GM18868 (cell line): ENCODE measurements at regions not wholly inside any gene's neighbourhood (a gene's known extent, or its start where the extent isn't known, plus 50 kb on each side); places are given as distances from the start of the nearest gene placed in this dataset.
"Not testable (repeated sequence)": the region's sequence is repeated elsewhere in the genome, so short reads cannot be mapped to it uniquely, and the experiment has no call there.

Experiments
- ATAC-seq: cut with Tn5 transposase; IDR thresholded peaks from one replicate; pipeline ENCODE4 v1.9.1; 2021; ENCODE audit warnings: mild to moderate bottlenecking, moderate library complexity; ENCODE audit not compliant: unreplicated experiment

DNA sequence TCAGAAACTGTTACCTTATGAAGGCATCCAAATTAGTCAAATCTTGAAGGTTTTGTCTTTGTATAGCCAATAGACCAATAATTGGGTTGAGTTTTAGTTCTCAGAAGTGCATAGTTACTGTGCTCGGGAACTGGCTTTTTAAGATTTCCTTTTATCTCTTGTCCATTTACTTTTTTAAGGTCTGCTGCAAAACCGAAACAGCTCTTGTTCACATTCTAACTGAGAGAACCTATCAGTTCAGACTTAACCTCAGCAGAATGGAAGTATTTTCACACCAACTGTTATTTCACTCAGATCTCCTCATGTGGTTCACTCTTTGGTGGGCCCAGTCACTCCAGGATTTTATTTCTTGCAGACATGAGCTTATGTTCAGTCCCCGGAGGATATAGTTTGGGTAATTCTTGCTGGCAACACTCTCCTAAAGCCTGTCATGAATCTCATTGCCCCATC lies 55.5 kb downstream of the TPBG start:
- peak; percentile 84 for ATAC-seq

DNA sequence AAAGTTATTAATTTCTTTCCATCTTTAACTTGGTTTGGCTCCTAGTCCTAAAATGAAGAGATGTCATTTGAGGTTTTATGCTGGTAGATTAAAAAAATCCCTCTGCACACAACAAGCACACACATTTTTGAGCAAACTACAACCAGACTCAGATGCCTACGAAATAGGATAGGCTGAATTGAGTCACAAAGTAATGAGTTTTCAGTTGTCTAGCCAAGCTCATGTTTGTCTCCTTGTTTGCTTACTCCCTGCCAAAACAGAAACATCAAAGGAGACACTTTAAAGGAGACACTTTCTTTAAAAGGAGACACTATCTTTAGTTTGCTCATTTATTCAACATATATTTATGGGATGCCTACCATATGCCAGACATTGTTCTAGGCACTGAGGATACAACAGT lies 56.2 kb downstream of the TPBG start:
- peak; percentile 39 for ATAC-seq

DNA sequence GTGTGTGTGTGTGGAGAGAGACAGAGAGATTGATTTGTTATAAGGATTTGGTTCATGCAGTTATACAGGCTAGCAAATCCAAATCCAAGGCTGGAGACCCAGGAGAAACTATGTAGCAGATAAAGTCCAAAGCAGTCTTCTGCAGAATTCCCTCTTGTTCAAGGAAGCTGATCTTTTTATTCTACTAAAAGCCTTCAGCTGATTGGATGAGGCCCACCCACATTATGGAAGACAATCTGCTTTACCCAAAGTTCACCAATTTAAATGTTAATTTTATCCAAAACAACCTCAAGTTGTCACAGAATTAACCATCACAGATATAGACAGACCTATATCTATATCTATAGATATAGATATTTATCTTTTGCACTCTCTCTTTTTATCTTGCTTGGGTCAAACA lies 67.0 kb downstream of the TPBG start:
- ATAC-seq, result no peak

DNA sequence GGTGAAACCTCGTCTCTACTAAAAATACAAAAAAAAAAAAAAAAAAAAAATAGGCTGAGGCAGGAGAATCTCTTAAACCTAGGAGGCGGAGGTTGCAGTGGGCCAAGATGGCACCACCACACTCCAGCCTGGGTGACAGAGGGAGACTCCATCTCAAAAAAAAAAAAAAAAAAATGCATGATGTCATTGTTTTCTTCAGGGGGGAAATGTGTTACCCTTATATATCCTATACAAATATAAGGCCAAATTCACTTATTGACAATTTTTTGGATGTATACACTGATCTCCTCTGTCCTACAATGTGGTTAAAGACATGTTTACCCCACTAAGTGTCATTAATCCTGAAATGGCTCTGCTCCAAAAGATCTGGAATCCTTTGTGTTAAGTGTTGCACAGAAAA lies 73.1 kb downstream of the TPBG start:
- ATAC-seq, result no peak

DNA sequence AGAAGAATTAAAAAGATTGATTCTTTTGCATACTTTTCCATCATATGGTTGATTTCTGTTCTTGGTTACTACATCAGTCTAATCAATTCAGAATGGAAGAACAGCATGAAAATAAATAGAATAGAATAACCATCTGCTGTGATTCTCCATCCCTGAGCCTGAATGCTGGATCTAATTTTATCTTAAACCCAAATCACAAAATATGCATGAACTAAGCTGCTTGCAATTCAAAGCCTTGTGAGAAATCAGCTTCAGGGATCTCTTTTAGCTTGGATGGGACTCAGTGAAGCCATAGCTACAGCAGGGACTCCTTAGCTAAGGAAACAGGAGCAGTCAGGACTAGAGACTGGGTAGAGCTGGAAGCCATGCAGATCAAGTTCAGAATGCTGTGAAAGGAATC lies 74.1 kb downstream of the TPBG start:
- ATAC-seq, result no peak

DNA sequence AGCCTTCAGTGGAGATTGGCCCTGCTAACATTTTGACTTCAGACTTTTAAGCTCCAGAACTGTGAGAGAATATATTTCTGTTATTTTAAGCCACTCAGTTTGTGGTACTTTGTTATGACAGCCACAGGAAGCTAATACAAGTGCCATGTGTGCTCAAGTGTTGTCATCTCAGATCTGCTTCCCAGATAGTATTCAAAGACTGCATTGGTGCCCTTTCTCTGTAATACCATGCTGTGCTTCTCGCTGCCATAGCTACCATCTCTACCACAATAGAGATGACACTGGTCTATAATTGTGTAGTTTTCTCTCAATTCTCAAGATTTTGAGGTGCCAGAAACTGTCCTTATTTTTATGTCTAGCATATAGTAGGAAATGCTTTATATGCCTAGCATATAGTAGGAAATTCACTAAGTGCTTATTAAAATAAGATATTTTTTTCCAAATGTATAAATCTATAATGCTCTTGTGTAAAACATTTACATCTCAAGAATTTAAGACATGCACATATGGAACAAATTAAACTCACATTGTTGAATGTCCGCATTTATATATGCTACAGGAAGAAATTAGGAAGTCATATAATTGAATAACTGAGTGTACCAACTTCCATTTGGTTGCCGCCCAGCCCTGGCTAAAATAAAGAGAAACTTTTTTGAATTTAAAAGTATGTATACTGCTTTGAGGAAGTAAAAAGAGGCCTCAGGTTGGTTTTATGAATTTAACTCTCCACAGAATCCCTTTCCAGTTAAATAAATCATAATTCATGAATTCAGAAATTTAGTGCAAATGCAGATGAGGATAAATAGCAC lies 77.6 kb downstream of the TPBG start:
- no peak for ATAC-seq

DNA sequence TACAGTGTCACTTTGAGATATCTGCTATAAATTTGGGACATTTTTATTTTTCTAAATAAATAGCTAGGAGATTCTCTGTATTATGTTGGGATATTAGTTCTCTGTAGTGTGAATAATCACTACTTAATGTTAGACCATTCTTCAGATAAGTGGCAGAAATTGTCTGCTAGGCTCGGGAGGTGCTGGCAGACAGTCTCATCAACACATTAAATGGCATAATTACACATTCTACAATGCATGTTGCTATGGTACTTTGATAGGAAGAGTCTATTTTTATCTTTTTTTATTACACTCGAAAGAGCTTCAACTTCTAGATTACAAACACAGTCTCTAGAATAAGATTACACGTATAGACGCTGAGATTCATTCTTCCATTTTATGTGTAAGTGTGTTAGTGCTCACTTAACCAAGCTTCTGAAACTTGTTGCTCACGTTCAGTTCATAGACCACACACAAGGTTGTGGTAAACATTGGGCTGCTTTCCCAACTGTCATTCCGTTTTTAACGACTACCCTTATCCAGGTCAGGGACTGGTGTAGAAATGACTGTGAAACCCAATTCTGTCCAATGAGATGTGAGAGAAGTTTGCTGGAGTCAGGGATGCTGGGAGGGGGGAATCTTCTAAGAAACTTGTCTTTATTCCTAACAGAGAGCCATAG lies 78.6 kb downstream of the TPBG start:
- no peak for ATAC-seq

DNA sequence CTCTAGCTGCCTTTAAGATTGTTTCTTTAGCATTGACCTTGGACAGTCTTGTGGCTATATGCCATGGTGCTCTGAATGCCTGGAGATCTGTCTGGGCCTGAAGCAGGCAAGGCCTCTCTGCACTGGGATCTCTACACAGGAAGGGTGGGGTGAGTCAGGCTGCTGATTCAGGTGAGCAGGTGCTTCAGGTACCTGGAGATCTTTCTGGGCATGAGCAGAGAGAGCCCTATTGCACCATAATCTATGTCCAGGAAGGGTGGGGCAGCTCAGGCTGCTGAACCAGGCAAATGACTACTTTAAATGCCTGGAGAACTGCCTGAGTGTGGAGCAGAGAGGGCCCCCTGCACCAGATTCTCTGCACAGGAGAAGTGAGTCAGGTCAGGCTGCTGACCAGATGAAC lies 94.5 kb downstream of the TPBG start:
- ATAC-seq, result no peak

DNA sequence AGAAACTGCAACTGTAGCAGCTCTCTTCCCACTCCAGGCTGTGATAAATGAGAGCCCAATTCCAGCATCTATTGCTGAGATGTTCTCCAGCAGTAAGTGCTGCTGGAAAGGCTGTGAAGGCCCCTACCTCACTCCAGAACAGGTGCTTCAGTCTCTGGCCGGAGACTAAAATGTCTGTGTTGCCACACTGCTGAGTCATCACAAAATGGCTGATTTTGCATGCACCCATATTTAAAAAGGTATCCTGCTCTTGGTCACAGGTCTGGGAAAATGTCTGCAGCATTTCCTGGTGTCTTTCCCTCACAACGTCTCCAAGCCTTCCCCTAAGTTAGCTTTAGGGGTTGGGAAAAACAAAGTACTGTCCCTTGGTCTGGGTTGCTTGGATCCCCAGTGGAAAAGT lies 95.1 kb downstream of the TPBG start:
- no peak for ATAC-seq

DNA sequence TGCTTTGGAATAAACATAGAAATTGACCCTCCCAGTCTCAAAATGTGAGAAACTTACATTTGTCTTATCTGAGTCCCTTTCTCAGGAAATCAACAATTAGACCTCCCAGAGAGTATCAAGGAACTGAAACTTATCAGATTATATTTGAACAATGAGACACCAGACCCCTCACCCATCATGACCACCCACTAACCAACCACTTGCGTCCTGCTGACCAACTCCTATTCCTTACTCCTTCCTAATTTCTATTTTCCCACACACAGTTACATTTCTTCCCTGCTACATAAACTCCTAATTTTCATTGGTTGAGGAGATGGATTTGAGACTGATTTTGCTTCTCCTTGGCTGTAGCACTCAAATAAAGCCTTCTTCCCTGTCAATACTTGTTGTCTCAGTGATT lies 97.9 kb downstream of the TPBG start:
- no peak for ATAC-seq

DNA sequence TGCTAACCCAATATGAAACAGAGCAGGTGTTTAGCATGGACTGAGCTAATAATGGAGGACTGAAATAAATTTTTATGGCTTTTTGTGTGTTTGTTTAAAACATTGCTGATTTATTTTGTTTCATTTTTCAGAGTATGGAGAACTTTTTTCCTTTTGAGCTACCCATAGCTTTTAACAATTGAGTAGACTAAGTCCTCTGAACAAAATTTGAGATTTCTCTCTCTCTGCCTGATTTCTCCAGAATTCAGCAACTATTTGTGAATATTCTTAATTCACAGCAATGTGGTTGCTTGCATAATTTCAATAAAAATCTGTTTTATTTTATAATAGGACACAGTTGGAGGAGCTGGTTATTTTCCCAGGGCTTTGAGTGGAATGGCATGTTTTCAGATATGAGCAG lies 103.7 kb downstream of the TPBG start:
- ATAC-seq, result no peak

DNA sequence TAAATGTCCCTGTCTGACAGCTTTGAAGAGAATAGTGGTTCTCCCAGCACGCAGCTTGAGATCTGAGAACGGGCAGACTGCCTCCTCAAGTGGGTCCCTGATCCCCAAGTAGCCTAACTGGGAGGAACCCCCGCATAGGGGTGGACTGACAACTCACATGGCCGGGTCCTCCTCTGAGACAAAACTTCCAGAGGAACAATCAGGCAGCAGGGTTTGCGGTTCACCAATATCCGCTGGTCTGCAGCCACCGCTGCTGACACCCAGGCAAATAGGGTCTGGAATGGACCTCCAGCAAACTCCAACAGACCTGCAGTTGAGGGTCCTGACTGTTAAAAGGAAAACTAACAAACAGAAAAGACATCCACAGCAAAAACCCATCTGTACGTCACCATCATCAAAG lies 106.5 kb downstream of the TPBG start:
- ATAC-seq, result not testable (repeated sequence)

DNA sequence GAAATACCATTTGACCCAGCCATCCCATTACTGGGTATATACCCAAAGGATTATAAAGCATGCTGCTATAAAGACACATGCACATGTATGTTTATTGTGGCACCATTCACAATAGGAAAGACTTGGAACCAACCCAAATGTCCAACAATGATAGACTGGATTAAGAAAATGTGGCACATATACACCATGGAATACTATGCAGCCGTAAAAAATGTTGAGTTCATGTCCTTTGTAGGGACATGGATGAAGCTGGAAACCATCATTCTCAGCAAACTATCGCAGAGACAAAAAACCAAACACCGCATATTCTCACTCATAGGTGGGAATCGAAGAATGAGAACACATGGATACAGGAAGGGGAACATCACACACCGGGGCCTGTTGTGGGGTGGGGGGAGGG lies 111.5 kb downstream of the TPBG start:
- ATAC-seq, result not testable (repeated sequence)

DNA sequence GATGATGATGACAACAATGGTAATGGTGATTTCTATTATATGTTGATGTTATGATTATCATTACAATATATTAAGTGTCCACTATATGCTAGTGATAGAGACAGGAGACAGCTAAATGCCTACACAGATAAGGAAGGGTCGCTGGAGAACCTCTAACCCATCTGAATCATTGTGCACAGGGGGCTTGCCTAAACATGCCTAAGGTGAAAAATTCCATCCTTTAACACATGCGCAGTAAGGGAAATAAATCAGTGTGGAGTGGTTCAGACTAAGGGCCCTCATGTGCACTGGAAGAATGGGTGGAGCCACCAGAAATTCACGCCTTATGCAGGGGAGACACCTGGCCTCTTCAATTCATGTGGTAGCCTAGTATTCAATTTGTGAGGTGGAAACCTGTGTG lies 120.4 kb downstream of the TPBG start:
- ATAC-seq, result no peak

DNA sequence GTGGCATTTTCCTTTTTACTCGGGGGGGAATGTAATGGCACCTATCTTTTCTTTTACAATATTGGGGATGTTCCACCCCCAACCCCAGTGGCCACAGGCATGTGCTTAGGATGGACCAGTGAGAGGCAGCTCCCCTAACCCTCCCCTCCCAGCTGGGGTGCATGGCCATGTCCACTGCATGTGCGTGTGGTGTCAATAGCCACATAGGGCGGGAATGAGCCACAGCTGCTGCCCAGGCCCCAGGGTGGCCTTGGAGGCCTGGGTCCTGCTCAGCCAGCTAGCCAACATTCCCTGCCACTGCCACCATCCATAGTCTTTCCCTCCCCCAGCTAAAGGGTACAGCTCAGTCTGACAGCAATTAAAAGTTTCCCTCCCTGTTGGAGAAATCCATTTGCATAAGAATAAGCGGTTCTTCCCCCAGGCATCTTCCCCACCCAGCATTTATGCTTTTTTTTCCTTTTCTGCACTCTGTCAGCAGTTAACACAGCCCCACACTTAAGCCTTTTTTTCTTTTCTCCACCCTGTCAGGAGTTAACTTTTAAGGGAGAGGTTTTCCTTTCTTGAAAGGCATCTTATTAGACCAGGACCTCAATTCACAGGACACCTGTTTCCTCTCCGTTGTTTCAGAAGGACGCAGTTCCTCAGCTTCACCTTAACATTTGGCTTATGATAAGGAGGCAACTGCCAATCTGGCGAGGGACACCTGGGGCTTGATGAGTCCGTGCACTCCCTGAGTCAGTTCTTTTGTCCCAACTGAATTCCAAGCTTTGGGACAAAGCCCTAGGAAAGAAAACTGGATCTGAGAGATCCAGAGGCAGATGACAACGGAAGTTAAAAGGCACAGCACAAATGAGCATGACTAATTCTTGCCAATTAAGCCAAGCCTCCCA lies 121.4 kb downstream of the TPBG start:
- ATAC-seq, result no peak

DNA sequence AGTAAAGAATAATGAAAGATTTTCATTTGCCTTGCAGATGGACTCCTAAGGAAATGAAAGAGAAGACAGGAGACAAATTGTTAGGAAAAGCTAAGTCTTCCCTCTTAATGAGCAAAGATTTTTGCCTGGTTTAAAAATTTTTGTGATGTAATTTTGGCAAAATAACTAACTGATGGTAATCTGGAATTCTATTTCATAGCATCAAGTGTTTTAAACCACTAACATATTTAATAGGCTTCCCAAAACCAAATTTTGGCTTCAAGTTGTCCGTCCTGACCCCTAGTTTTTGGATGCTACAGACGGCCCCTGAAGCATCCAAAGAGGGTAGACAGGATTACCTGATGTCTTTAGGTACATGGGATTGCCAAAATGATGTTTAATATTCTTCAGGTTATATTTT lies 124.3 kb downstream of the TPBG start:
- no peak for ATAC-seq

DNA sequence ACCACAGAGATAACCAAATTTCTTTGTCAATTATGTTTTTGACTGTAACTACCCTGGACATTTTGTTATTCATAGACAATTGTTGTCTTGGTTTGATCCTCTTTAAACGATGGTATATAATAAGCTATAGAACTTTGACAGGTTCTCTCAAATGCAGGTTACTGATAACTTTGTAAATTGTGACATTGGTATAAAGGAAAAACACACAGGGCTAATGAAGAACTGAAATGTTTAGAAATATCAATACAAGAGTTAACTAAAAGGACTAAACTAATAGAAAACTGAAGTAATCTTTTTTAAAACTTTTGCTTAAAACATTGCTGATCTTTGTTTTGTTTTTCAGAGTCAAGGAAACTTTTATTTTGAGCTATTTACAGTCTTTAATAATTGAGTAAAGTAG lies 124.8 kb downstream of the TPBG start:
- no peak for ATAC-seq

DNA sequence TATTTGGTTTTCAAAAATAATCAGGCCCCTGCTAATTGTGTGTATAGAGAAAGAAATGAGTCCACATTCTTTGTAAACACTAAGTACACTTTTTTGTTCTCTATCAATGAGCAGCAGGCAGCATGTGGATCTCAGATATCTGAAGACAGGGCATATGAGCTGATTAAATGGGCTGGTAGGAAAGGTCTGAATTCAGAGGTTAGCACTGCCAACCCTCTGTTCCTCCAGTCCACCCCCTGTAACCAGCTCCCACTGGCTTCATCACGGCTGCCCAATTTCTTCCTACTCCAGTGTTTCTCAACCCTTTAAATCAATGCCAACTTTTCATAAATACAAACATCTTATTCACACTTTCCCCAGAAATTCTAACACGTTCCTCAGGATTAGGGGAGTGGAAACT lies 128.5 kb downstream of the TPBG start:
- no peak for ATAC-seq

DNA sequence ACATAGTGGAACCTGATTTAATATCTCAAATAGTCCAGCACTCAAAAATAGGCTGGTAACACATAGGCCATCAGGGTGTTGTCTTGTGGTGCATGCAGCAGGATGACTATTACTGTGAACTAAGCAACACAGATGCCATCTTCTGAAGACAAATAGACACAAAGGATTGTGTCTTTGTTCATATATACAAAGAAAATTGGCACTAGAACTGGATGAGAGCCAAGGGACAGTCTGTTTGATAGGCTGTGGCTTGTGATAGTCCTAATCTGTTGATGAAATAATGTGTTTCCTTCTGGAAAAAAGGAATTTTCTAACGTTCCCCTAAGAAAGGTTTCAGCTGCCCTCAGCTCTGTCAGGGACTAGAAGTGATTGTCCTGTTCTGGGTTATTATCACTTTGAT lies 129.8 kb downstream of the TPBG start:
- no peak for ATAC-seq

DNA sequence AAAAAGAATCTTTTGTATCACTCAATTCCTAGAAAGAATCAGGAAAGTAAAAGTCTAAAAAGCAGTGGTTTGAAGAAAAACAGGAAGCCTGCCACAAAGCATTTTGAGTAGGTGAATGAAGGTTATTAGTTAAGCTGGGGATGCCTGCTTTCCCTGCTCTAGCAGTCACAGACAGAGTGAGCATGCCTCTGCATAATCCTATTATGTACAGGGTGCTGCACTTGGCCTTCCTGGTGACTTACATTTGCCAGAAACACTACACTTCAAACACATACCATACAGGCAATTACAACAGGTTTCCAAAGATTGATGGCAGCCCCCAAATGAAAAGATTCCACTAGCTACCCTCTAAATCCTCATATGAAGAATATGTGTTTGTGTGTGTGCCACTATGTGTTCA lies 130.8 kb downstream of the TPBG start:
- no peak for ATAC-seq

DNA sequence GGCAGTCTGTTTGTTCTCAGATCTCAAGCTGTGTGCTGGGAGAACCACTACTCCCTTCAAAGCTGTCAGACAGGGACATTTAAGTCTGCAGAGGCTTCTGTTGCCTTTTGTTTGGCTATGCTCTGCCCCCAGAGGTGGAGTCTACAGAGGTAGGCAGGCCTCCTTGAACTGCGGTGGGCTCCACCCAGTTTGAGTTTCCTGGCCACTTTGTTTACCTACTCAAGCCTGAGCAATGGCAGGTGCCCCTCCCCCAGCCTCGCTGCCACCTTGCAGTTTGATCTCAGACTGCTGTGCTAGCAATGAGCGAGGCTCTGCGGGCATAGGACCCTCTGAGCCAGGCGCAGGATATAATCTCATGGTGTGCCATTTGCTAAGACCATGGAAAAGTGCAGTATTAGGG lies 138.3 kb downstream of the TPBG start:
- ATAC-seq, result not testable (repeated sequence)

DNA sequence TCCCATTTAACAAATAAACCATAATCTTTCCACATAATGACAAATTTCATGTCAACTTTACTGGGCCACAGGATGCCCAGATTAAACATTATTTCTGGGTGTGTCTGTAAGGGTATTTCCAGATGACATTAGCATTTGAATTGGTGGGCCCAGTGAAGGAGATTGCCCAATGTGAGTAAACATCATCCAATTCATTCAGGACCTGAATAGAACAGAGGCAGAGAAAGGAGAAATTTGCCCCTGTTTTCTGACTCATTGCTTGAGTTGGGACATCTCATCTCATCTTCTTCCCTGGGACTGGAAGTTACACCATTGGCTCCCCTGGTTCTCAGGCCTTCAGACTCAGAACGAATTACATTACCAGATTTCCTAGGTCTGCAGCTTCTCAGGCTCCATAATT lies 142.9 kb downstream of the TPBG start:
- ATAC-seq, result no peak
